ENCODE measurements at regions not wholly inside any gene's neighbourhood (a gene's known extent, or its start where the extent isn't known, plus 50 kb on each side); places are given as distances from the start of the nearest gene placed in this dataset.

GRCh38 chr6:26214803-26215584 lies 127.8 kb downstream of the HFE start:
- TF ChIP-seq, protein P1, sequence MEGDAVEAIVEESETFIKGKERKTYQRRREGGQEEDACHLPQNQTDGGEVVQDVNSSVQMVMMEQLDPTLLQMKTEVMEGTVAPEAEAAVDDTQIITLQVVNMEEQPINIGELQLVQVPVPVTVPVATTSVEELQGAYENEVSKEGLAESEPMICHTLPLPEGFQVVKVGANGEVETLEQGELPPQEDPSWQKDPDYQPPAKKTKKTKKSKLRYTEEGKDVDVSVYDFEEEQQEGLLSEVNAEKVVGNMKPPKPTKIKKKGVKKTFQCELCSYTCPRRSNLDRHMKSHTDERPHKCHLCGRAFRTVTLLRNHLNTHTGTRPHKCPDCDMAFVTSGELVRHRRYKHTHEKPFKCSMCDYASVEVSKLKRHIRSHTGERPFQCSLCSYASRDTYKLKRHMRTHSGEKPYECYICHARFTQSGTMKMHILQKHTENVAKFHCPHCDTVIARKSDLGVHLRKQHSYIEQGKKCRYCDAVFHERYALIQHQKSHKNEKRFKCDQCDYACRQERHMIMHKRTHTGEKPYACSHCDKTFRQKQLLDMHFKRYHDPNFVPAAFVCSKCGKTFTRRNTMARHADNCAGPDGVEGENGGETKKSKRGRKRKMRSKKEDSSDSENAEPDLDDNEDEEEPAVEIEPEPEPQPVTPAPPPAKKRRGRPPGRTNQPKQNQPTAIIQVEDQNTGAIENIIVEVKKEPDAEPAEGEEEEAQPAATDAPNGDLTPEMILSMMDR (IDR thresholded peaks at IDR 0.05; ENCODE audit: low read depth, low read length), result no peak
- TF ChIP-seq EZH2phosphoT487 (IDR thresholded peaks at IDR 0.05; ENCODE audit: low read depth), result no peak
